ENCODE measurements at regions not wholly inside any gene's neighbourhood (a gene's known extent, or its start where the extent isn't known, plus 50 kb on each side); places are given as distances from the start of the nearest gene placed in this dataset.

GRCh38 chr10:78341953-78342614, 308.4 kb downstream of the RPS24 start:
- TF ChIP-seq CTCF (conservative IDR thresholded peaks at IDR 0.05; ENCODE audit: low read depth, low read length) (no peak), EZH2 (IDR thresholded peaks at IDR 0.05; ENCODE audit: low read length, unreplicated experiment) (no peak)

Data from PC-3 (cell line).